Stimulated activated CD4-positive, alpha-beta T cell treated with anti-CD3 and anti-CD28 coated beads, Interleukin-15, amount 100 ng/mL, for 48 hours (primary cell): ENCODE measurements at regions not wholly inside any gene's neighbourhood (a gene's known extent, or its start where the extent isn't known, plus 50 kb on each side); places are given as distances from the start of the nearest gene placed in this dataset.

Source experiments
- DNase-seq, 2 donors: peaks; one replicate each; pipeline ENCODE4 v3.0.0-alpha.2; 2020; ENCODE audit warnings: low read depth in 2 of 2

DNA sequence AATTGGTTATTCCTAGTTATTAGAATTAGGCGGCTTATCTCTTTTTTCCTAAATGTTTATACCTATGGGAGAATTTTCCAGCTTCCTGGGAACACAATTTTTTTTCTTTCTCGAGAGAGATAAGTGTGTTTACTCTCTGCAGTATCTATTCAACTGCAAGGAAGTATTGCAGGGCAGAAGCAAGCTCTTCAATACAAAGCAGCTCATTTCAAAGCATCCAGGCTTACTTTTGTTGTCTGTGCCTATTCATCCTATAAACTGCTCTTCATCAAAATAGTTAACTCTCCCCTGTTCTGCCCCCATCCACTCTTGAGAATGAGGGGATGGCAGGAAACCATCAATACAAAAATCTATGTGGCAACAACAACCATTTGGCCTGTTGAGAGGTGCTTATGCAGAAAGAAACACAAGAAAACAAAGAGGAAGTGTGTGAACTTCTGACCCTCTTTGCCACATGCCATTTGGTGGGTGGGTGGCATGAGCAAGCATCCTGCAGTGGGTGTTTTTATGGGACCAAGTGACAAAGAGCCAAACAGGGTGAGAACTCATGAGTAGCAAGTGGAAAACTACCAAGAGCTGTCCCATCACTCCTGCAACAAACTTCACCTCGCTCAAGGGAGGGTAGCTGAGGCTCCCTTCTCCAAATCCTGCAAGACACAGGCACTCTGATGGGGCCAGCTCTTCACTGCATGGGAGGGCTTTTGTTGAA, 50.6 kb upstream of the MRPS6 start:
- DNase-seq: peak; percentile 14 to 22

- DNase-seq: no peak
Observed at GRCh38 chr21:34021726-34022125, 51.7 kb upstream of the MRPS6 start.

DNA sequence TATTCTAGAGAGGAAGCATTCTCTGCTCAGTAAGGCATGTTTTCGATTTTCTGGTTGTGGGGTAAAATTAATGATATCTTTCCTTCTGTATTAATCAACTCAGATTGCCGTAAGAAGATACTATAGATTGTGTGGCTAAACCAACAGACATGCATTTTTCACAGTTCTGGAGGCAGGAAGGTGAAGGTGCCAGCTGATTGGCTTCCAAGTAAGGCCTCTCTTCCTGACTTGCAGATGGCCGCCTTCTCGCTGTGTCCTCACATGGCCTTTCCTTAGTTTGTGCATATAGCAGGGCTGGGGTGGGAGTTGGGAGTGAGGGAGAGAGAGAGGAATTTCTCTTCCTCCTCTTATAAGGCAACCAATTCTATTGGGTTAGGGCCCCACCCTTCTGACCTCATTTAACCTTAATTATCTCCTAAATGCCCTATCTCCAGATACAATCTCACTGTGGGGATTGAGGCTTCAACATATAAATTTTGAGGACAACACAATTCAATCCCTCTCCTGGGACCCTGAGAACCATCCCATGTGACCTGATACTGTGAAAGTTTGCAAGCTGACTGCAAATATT, 52.3 kb upstream of the MRPS6 start:
- DNase-seq: no peak

DNA sequence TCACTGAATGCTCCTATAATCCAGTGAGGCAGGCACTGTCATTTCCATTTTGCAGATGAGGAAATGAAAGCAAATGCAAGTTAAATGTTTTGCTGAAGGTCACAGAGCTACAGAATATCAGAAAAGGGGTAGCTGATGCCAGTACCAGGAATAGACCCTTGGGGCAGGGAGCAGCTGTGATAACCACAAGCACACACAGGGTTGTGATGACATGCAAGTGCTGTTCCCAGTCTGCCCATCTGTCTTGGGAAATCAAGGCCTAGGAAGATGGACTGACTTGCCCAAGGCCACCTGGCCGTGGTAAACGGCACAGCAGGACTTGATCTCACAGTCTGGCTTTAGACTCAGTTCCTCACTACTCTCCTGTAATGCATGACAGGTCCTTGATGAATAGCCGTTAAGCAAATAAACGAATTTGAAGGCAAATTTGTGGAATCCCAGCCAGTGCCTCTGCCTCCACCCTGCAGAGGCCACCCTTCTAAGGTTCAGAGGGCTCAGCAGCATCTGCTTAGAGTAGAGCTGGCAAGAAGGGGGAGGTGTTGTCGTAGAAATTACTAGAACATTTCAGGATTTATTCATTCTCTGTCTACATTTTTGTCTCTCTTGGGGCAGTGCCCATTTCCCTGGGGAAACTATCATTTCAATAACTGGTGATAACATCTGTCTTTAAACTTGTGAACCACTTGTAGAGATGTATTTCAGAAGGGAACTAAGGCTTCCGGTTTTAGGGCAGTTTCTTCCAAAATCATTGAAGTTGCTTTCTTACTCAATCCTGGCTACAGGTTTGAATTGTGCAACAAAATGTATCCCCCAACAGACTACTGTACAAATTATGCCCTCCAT, 53.2 kb upstream of the MRPS6 start:
- DNase-seq: no peak

DNA sequence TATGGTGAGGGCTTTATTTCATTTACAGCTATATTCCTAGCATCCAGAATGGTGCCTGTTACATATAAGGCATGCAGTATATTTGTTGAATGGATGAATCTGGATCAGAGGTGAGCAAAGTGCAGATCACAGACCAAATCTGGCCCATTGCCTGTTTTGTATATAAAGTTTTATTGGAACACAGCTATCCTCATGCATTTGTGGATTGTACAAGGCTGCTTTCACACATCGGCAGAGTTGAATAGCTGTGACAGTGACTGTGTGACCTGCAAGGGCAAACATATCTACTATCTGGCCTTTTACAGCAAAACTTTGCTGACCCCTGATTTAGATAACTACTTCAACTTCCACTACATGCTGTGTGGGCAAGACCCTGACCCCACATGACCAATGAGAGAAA, 54.0 kb upstream of the MRPS6 start:
- DNase-seq: no peak

DNA sequence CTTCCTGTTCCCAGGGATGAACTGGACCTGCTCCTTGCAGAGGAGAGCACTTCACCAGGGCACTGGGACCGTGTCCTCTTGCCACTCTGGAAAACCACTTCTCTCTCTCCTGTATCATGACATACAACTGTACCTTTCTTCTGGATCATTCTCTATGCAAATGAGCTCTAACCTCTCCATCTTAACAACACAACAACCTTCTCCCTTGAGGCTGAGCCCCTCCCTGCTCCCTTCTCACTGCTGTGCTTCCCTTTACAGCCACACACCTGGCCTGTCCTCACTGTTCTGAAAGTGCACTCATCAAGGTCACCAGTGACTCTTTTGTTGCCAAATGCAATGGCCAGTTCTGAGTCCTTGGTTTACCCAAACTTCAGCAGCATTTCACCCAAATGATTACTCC, 54.5 kb upstream of the MRPS6 start:
- no peak for DNase-seq

DNA sequence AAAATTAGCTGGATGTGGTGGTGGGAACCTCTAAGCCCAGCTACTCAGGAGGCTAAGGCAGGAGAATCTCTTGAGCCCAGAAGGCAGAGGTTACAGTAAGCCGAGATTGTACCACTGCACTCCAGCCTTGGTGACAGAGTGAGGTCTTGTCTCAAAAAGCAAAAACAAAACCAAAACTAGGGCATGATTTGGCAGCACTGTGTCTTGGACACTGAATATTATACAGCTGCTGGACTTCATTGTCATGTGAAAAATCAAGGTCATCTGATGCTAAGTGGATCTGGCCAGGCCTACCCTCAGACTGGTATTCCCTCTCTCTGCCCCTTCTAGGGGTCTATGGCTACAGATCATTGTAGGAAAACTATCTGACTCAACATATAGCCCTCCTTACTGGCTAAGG, 55.2 kb upstream of the MRPS6 start:
- DNase-seq: no peak

- no peak for DNase-seq
Observed at GRCh38 chr21:34017039-34017961, 56.1 kb upstream of the MRPS6 start.

- no peak for DNase-seq
Observed at GRCh38 chr21:34012640-34013039, 60.7 kb upstream of the MRPS6 start.

DNA sequence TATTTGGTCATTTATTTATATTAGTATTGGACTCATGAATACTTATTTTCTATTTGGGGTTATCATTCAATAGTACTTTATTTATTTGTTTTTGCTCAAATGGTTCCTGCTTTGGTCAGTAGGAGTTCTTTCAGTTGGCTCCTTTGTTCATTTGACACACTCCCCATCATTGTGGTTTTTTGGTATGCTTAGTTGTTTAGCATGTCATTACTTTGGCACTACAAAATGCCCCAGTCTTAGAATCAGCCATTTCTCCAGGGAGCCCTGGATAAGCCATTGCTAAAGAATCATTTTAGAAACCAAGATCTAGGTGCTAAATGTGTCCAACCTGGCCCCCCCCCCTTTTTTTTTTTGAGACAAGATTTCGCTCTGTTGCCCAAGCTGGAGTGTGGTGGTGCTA, 61.7 kb upstream of the MRPS6 start:
- DNase-seq: no peak

GRCh38 chr21:34009193-34009592, 64.2 kb upstream of the MRPS6 start:
- no peak for DNase-seq

DNA sequence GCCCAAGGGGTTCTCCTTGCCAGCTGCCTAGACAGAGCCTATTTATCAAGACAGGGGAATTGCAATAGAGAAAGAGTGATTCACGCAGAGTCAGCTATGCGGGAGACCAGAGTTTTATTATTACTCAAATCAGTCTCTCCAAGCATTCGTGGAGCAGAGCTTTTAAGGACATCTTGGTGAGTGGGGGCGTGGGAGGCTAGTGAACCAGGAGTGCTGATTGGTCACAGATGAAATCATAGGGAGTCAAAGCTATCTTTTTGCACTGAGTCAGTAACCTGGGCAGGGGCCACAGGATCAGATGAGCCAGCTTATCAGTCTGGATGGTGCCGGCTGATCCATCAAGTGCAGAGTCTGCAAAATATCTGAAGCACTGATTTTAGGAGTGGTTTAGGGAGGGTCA, 64.8 kb upstream of the MRPS6 start:
- peak; percentile 75 to 79 for DNase-seq

GRCh38 chr21:34006611-34007168, 66.7 kb upstream of the MRPS6 start:
- DNase-seq: no peak

DNA sequence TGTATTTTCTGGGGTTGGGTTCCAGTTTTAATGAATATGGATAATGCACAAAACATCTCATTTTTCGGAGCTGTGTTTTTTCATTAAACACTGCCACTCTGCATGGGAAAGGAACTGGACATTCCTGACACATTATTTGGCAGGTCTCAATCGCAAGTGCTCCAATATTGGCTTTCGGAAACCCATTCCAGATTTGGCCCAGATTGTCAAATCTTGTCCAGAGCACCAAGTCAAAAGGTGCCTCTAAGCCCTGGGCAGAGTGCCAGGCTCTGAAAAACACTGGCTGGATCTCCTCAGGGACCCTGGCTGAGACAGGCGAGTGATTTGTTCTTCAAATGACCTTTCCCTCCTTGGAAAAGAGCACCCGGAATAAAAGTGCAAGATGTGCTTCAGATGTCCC, 68.4 kb upstream of the MRPS6 start:
- DNase-seq: no peak

- DNase-seq: no peak
Observed at GRCh38 chr21:34004013-34004938, 69.1 kb upstream of the MRPS6 start.

GRCh38 chr21:34003428-34003827, 70.0 kb upstream of the MRPS6 start:
- DNase-seq: no peak

- DNase-seq: no peak
Observed at GRCh38 chr21:34000375-34000774, 73.0 kb upstream of the MRPS6 start.

DNA sequence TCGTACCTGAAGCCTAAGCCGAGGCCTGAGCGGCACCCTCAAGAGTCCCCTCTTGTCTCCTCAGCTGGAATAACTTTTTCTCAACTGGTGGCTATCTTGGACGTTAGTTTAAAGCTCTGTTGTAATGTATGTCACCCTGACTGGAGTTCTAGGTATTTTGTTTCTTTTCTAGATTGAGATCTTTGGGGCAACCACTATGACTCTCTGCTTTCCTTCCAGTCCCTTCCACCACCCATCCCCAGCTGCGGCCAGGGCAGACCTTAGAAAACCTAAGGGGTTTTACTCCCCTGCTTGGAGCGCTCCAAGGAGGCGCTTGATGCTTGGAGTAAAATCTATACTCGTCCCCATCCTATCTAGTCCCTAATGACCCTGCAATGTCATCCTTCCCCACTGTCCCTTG, 74.6 kb upstream of the MRPS6 start:
- no peak for DNase-seq

DNA sequence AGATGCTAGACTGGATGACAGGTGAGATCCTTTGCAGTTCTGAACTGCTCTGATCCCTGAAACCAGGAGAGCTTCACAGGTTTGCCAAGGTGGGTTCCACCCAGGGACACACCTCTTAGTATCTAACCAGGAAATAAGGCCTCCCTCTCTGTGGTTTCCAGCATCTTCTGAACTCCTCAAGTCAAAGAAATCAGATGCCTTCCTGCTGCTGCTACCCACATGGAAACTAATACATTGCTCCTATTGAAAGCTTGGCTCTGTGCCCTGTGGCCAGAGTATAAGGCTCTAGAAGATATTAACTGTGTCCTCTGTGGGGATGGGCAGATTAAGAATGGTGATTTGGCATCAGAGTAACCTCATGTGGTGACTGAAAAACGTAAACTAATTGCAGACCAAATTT, 75.0 kb upstream of the MRPS6 start:
- no peak for DNase-seq

DNA sequence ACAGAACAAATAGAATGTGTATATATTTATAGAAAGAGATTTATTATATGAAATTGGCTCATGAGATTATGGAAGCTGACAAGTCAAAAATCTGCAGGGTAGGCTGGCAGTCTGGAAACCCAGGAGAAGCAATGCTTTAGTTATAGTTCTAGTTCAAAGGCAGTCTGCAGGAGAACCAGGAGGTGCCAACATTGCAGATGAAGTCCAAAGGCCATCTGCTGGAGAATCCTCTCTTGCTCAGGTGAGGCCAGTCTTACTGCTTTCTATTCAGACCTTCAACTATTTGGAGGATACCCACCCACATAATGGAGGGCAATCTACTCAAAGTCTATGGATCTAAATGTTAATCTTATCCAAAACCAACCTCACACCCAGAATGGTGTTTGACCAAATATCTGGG, 75.9 kb upstream of the MRPS6 start:
- no peak for DNase-seq

GRCh38 chr21:33994373-33994772, 78.8 kb upstream of the ATP5PO start:
- DNase-seq: no peak
